Mesodermal cell (in vitro differentiated cells): ENCODE measurements at regions not wholly inside any gene's neighbourhood (a gene's known extent, or its start where the extent isn't known, plus 50 kb on each side); places are given as distances from the start of the nearest gene placed in this dataset.

Experiments used
- H3K27ac ChIP-seq: 2 replicates; pipeline ENCODE4 v1.7.0; 2013; ENCODE audit warnings: mild to moderate bottlenecking, low read depth, low read length, moderate library complexity; ENCODE audit not compliant: severe bottlenecking
- H3K36me3 ChIP-seq: 2 replicates; pipeline ENCODE4 v1.7.1; 2013; ENCODE audit warnings: mild to moderate bottlenecking, low read length, moderate library complexity; ENCODE audit not compliant: control insufficient read depth, insufficient read depth
- H3K4me1 ChIP-seq: one replicate; pipeline ENCODE4 v1.7.1; 2013; ENCODE audit warnings: mild to moderate bottlenecking, low read length; ENCODE audit not compliant: insufficient read depth, control insufficient read depth, poor library complexity, severe bottlenecking
- H3K4me3 ChIP-seq: 2 replicates; pipeline ENCODE4 v1.7.0; 2013; ENCODE audit warnings: low read length, control low read depth, mild to moderate bottlenecking; ENCODE audit not compliant: insufficient read depth, poor library complexity, severe bottlenecking; ENCODE audit errors: extremely low read depth
- H3K9me3 ChIP-seq: 2 replicates; pipeline ENCODE4 v1.7.1; 2013; ENCODE audit warnings: mild to moderate bottlenecking, low read length, moderate library complexity; ENCODE audit not compliant: control insufficient read depth
- WGBS, 2 experiments: methylation state at CpG; one replicate each; pipeline ENCODE4 v1.1.5; 2013; ENCODE audit warnings: missing lambda C conversion rate in 2 of 2; ENCODE audit not compliant: insufficient coverage in 2 of 2; 5-methylcytosine and 5-hydroxymethylcytosine counted together

- WGBS, 2 experiments = 81 to 94% methylated on average over 2 of the region's 2 CpGs
- Histone ChIP-seq H3K27ac (no peak overlapping the region), H3K4me1 (no peaks in the 10 kb centered on the region), H3K36me3 (no peaks in the 10 kb centered on the region), H3K4me3 (no peak overlapping the region), H3K9me3 (no peaks in the 10 kb centered on the region)
Measured at GRCh38 chr3:70757658-70758057, 445.2 kb upstream of the MDFIC2 start.

DNA sequence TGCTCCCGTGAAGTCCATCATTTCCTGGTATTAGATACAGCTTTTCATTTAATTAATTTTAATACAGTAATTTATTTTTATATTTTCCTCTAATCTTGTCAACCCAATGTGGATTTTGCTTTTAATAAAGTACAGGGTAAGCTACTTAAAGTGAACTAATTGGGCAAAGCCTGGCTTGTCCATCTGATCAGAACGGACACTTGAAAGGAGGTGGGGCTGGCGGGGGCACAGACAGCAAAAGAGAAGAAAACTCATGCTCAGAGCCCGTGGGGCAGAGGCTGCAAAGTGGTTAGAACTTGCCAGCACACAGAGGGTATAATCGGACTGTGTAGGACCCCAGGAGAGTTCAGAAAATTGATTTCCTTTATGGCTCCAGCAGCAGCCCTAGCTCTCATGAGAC is 443.1 kb upstream of the MDFIC2 start:
- Histone ChIP-seq H3K4me3 (no peak overlapping the region), H3K4me1 (no peaks in the 10 kb centered on the region), H3K36me3 (no peaks in the 10 kb centered on the region), H3K9me3 (no peaks in the 10 kb centered on the region), H3K27ac (no peak overlapping the region)
- WGBS, 2 experiments = 92% methylated on average over 4 of the region's 5 CpGs

DNA sequence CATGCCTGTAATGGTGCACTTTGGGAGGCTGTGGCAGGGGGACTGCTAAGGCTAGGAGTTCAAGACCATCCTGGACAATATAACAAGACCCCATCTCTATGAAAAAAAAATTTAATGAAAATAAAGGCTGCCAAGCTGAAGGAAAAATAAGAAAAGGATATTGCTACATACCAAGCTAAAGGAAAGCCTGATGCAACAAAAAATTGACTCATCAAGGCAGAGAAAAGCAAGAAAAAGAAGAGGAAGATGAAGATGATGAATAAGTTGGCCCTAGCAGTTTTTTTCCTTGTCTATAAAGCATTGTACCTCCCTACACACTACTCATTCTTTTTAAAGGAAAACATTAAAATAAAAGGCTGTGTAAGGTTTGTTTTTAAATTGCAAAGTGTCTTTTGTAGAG is 441.9 kb upstream of the MDFIC2 start:
- Histone ChIP-seq H3K27ac (no peak overlapping the region), H3K4me3 (no peak overlapping the region), H3K36me3 (no peaks in the 10 kb centered on the region), H3K9me3 (no peaks in the 10 kb centered on the region), H3K4me1 (no peaks in the 10 kb centered on the region)

DNA sequence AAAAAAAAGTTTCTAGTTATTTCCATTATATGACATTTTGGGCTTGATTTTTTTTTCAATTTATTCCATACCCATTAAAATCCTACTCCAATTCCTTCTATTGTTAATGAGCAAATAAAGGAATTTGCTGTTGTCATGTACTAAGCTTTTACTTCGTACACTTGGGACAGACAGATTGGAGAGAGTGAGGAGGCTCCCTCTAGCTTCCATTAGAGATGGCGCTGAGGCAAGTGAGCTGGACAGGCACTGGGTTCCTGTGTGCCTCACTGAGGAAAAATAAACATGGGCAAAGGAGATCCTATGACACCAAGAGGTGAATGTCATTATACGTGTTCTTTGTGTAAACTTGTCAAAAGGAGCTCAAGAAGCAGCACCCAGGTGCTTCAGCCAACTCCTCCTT is 441.1 kb upstream of the MDFIC2 start:
- WGBS, 2 experiments = 50 to 84% methylated on average over 2 of the region's 3 CpGs
- Histone ChIP-seq H3K4me1 (no peaks in the 10 kb centered on the region), H3K27ac (no peak overlapping the region), H3K9me3 (no peaks in the 10 kb centered on the region), H3K4me3 (no peak overlapping the region), H3K36me3 (no peaks in the 10 kb centered on the region)

DNA sequence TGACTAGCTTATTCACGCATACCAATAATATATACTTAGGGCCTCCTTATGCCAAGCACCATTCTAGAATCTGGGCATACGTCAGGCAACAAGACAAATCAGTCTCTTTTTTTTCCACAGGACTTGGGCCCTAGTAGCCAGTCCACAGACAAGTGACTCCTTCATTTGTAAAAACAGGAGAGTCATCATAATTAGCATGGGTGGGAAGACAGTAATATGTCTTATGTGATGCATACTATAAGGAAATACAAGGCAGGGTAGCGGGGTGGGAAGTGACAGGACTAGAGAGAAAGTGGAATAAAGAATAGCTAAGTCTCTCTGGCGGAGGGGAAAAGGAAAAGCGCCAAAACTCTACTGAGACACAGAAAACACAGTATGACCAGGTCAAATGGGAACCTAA is 439.6 kb upstream of the MDFIC2 start:
- Histone ChIP-seq H3K4me1 (no peaks in the 10 kb centered on the region), H3K9me3 (no peaks in the 10 kb centered on the region), H3K27ac (no peak overlapping the region), H3K36me3 (no peaks in the 10 kb centered on the region), H3K4me3 (no peak overlapping the region)
- WGBS, 2 experiments = 100% methylated on average over 4 of the region's 5 CpGs

- H3K4me1 ChIP-seq = no peaks in the 10 kb centered on the region
- no peaks in the 10 kb centered on the region for H3K36me3 ChIP-seq
- H3K9me3 ChIP-seq = no peaks in the 10 kb centered on the region
- 81% methylated on average over 2 of the region's 4 CpGs; no CpG with 5 or more reads in 1 of the 2 experiments for WGBS, 2 experiments
- H3K4me3 ChIP-seq = no peak overlapping the region
- no peak overlapping the region for H3K27ac ChIP-seq
Measured at GRCh38 chr3:70749122-70749521, 436.7 kb upstream of the MDFIC2 start.

DNA sequence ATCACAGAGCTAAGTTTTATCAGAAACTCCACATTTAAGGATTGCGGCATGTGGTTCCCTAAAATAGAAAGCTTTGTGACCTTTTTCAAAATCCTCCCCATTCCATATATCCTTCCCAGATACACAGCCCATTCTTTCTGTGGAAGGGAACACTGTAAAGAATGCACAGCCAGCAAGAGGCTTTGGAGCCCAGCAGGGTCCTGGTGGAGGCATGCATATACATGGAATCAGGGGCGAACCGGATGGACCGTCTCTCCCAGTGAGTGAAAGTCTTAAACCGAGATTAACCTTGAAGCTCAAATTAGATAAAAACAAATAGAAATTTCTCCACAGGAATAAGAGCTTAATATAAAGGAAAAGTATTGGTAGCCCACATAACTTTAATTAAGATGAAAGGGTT is 436.2 kb upstream of the MDFIC2 start:
- Histone ChIP-seq H3K9me3 (no peaks in the 10 kb centered on the region), H3K36me3 (no peaks in the 10 kb centered on the region), H3K4me1 (no peaks in the 10 kb centered on the region), H3K4me3 (no peak overlapping the region), H3K27ac (no peak overlapping the region)
- WGBS, 2 experiments = 80 to 100% methylated on average over 1 of the region's 5 CpGs

DNA sequence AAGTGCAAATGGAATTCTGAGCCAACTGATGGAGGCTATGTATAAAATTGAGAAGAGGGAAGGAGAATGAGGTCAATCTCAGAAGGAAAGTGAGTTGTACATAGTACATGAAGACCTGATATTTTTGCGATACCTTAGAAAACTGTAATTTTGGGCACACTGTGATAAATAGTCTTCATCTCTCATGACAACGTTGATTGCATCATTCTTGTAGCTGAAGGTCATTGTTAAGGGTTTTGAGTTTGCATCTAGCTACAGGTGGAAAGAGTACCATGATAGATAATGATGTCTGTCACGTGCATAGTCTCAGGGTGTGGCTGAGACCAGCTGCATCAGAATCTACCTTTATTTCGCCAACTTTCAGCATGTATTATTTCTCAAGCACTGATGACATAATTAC is 435.4 kb upstream of the MDFIC2 start:
- Histone ChIP-seq H3K4me1 (no peaks in the 10 kb centered on the region), H3K27ac (no peak overlapping the region), H3K36me3 (no peaks in the 10 kb centered on the region), H3K4me3 (no peak overlapping the region), H3K9me3 (no peaks in the 10 kb centered on the region)
- 88 to 100% methylated on average over 1 to 2 of the region's 4 CpGs for whole genome bisulfite sequencing, 2 experiments

- Histone ChIP-seq H3K4me1 (peaks cover 2% of the 10 kb centered on the region), H3K36me3 (no peaks in the 10 kb centered on the region), H3K4me3 (no peak overlapping the region), H3K9me3 (no peaks in the 10 kb centered on the region), H3K27ac (no peak overlapping the region)
- 60 to 100% methylated on average over 1 to 2 of the region's 3 CpGs for WGBS, 2 experiments
Measured at GRCh38 chr3:70744536-70744935, 432.1 kb upstream of the MDFIC2 start.

- H3K4me1 ChIP-seq = peaks cover 2% of the 10 kb centered on the region
- H3K9me3 ChIP-seq = no peaks in the 10 kb centered on the region
- WGBS, 2 experiments = 100% methylated on average over 1 of the region's 2 CpGs
- H3K36me3 ChIP-seq = no peaks in the 10 kb centered on the region
- H3K27ac ChIP-seq = no peak overlapping the region
- H3K4me3 ChIP-seq = no peak overlapping the region
Measured at GRCh38 chr3:70743754-70744153, 431.3 kb upstream of the MDFIC2 start.

- H3K27ac ChIP-seq = no peak overlapping the region
- WGBS, 2 experiments = no CpG with 5 or more reads among the region's 5 CpGs
- H3K9me3 ChIP-seq = no peaks in the 10 kb centered on the region
- peaks cover 6% of the 10 kb centered on the region for H3K4me1 ChIP-seq
- H3K4me3 ChIP-seq = no peak overlapping the region
- no peaks in the 10 kb centered on the region for H3K36me3 ChIP-seq
Measured at GRCh38 chr3:70742081-70742480, 429.6 kb upstream of the MDFIC2 start.

DNA sequence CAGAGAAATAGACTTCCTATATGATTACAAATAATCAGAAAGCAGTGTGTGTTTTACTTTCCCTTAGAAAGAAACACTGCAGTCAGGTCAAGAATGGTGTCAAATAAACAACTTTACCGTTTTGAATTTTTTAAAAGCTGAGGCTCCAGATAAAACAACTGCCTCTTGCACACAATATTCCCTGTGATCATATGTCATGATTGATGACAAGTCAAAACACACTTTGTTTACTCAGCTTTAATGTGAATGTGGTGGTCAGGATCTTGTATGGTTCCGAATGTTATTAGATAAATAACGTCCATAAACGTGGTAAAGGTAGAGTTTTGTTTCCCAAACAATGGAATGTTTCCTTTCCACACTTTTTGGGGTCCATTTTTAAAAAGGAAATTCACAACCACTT is 428.4 kb upstream of the MDFIC2 start:
- Histone ChIP-seq H3K4me3 (no peak overlapping the region), H3K9me3 (no peaks in the 10 kb centered on the region), H3K4me1 (peaks cover 6% of the 10 kb centered on the region), H3K36me3 (no peaks in the 10 kb centered on the region), H3K27ac (no peak overlapping the region)
- 80% methylated on average over 1 to 2 of the region's 4 CpGs for WGBS, 2 experiments
